HG02870 (cell line): ENCODE measurements at regions not wholly inside any gene's neighbourhood (a gene's known extent, or its start where the extent isn't known, plus 50 kb on each side); places are given as distances from the start of the nearest gene placed in this dataset.

Source experiments
- ATAC-seq: cut with Tn5 transposase; IDR thresholded peaks from one replicate; pipeline ENCODE4 v1.9.1; 2021; ENCODE audit warnings: mild to moderate bottlenecking, moderate library complexity; ENCODE audit not compliant: unreplicated experiment

GRCh38 chr3:127356381-127356780, 68.5 kb upstream of the PRR20G start:
- ATAC-seq, result no peak

- no peak for ATAC-seq
These were observed 66.9 kb upstream of the PRR20G start for GRCh38 chr3:127354761-127355160.

DNA sequence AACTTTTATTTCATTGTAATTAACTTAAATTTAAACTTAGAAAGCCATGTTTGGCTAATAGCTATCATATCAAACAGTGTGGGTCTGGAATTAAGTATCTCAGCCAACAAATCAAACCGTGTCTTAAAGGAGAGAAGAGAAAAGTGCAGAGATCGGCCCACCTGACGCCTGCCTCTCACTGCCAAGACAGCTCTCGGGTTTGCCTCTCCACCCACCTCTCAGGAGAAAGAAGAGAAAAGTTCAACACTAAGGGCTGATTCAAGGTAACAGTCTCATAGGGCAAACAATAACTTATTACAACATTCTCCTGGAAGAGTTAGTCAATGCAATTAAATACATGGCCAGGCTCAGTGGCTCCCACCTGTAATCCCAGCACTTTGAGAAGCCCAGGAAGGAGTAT, 64.8 kb upstream of the PRR20G start:
- ATAC-seq, result no peak

DNA sequence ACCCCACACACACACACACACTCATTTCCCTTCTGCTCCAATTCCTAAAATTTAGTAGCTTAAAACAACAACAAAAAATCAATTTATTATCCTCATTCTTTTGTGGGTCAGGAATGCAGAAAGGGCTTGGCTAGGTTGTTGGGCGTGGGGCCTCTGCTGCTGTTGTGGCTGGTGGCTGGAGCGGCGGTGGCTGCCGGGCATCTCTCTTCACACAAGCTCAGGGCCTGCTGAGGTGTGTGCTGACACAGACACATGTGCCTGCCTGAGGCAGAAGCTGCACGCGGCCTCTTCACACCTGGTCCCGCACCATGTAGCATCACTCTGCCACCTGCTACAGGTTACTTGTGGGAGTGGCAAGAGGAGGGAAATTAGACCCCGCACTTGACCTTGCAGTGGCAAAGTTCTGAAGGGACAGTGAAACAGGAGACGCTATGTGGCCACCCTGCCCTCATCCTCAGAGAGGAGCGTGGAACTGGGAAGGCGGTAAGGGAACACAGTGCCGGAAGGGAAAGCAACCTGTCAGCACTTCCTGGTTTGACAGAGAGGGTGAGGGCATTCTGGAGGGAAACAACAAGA, 64.0 kb upstream of the PRR20G start:
- ATAC-seq, result no peak

- no peak for ATAC-seq
These were observed 63.5 kb upstream of the PRR20G start for GRCh38 chr3:127351321-127351720.

DNA sequence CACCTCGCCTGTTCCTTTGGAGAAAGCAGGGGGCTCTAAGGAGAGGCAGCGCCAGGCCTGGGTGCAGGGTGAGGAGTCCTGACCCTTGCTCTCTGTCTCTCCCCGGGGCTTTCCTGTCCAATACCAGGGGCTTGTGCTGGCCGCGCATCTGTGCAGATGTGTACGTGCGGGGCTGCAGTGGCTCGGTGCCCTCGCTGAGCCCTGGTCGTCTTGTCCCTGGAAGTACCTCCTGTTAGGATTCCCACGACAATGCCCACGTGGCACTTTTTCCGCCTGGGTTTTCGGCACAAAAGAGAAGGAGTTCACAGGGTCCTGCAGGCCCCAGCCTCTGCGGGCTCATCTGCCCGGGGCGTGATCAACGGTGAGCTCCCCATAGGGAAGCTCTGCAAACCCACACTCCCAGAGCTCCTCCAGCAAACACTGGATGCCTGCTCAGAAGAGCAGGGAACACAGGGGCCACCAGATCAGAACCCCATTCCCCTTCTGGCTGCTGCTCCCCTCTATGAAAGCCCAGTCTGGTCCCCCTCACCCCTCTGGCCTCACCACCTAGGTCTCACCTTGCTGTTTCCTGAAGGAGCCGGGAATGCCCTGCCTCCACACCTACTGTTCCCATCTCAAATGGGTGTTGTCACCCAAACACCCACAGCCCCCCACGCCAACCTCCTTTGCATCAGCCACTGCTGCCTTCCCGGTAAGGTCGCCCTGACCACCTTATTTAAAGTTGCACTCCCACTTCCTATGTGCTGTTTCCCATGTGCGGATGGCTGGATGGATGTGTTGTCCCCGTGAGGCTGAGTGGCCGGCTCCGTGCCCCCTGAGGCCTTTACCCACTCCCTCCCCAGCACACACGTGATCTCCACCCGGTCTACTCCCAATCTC, 62.6 kb upstream of the PRR20G start:
- no peak for ATAC-seq

DNA sequence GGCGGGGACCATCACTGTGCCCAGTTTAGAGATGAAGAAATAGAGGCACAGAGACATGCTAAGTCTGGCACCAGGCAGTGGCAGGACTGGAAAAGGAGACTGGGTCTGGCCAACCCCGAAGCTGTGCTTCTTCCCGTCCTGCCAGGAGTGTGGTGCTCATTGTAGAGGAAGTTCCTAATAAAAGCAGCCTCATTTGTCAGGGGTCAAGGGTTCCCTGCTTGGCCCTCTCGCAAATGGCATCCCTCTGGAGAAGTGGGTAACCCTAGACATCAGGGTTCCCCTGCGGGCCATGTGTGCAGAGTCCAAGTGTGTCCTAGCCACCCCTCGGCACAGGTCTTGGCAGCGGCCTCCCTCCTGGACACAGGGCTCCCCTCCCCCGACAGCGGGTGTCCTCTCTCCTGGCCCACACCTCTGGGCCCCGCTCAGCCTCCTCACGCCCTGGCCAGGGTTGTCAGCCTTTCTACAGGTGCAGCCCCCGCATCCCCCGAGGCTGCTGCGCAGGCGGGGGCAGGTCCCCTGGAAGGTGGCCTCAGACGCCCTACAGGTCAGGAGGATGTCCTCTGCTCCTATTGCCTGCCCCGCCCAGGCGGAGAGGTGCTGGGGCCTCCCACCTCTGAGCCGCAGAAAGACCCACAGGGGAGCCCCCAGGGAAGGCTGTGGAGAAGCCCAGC, 61.8 kb upstream of the PRR20G start:
- ATAC-seq, result no peak

DNA sequence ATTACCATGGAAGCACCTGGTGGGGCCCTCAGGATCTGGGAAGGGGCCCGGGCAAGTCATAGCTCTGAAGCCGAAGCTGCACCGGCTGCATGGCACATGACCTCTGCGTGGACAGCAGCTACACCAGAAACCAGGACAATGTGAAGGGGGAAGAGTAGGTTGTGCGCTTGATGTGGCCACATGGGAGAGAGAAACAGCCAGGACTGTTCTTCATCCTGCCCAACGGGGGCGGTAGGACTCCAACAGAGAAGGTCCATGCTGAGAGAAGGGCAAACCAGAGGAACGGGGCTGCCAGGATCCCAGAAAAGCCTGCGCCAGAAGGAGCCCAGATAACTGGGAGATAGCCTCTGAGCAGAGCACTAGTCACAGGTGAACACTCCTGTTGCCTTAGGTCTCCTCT, 54.9 kb upstream of the PRR20G start:
- no peak for ATAC-seq

DNA sequence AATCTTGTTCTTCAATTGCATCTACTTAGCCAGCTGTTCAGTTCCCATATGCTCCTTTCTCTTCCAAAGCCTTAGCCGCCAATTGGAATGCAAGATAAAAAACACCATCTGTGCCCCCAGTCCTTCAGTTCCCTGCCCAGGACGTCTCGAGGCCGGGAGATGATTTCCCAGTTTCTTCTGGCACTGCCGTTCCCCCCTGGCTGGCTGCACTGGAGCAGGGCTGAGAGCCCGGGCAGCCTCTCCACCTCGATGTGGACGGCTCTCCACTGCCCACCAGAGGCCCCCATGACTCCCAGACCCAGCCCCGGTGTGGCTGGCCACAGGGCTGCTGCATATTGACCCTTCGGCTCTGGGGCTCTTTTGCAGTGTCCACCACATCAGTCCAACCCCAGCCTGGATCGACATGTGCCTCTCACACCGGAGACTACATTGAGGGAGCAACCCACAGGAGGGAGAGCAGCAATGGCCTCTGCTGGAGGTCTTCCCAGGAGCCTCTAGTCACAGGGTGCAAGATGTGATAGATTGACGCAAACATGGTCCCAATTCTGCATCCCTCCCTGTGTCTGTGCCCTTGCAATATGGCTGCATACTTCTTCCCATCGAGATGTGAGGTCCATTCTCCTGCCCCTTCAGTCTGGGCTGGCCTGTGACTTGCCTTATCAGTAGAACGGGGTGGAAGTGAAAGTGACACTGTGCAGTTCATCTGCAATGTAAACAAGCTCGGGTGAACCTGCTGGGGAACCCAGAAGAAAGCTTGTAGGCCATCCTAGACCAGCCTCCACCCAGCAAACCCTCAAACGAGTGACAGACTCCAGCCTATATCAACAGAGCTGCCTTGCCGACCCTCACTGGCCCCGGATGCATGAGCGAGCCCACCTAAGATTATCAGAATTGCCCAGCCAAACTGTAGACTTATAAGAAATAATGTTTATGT, 52.3 kb upstream of the PRR20G start:
- no peak for ATAC-seq

- no peak for ATAC-seq
These were observed 51.2 kb upstream of the PRR20G start for GRCh38 chr3:127339016-127339415.

GRCh38 chr3:127337911-127338531, 50.2 kb upstream of the PRR20G start:
- no peak for ATAC-seq
